Esophagus squamous epithelium (tissue), 5 donors: ENCODE measurements at regions not wholly inside any gene's neighbourhood (a gene's known extent, or its start where the extent isn't known, plus 50 kb on each side); places are given as distances from the start of the nearest gene placed in this dataset.

Source experiments
- DNase-seq: peaks from one replicate; lab custom pipeline; 2025; lab: John Stamatoyannopoulos, UW
- H3K27ac ChIP-seq, 4 donors: fragments of 200-600 bp; sonication (generic); one replicate each; pipeline ENCODE4 v1.5.1; 2016 to 2019; ENCODE audit warnings: mild to moderate bottlenecking in 1 of 4
- H3K27me3 ChIP-seq, 4 donors: fragments of 200-600 bp; sonication (generic); 1 replicate in 3 of 4; 2 replicates in 1 of 4; pipeline versions ENCODE4 v1.5.1 to v1.6.0; 2017 to 2021; ENCODE audit warnings: antibody characterized with exemption in 1 of 4
- H3K36me3 ChIP-seq, 3 donors: fragments of 200-600 bp; sonication (generic); one replicate each; pipeline ENCODE4 v1.5.1; 2016 to 2019
- H3K4me1 ChIP-seq, 3 donors: fragments of 200-600 bp; sonication (generic); one replicate each; pipeline ENCODE4 v1.5.1; 2017 to 2019
- H3K4me3 ChIP-seq, 4 donors: fragments of 200-600 bp; sonication (generic); 1 replicate in 3 of 4; 2 replicates in 1 of 4; pipeline ENCODE4 v1.5.1; 2016 to 2019; ENCODE audit warnings: mild to moderate bottlenecking in 2 of 4, moderate library complexity in 1 of 4
- H3K9me3 ChIP-seq, 3 donors: fragments of 200-600 bp; sonication (generic); one replicate each; pipeline ENCODE4 v1.5.1; 2016 to 2019
- CTCF ChIP-seq, 6 experiments: fragments of 450-650 bp in 4 of 6; fragments of 200-600 bp in 2 of 6; sonication (generic) in 2 of 6; IDR thresholded peaks; one replicate each; pipeline ENCODE4 v1.5.1; 2016 to 2019; ENCODE audit warnings: antibody characterized with exemption in 6 of 6, mild to moderate bottlenecking in 4 of 6, moderate library complexity in 4 of 6
- POLR2A ChIP-seq, 4 donors: fragments of 450-650 bp; IDR thresholded peaks; one replicate each; pipeline ENCODE4 v1.6.1; 2017; ENCODE audit warnings: antibody characterized with exemption in 4 of 4, mild to moderate bottlenecking in 4 of 4, moderate library complexity in 3 of 4
- WGBS, 2 donors: methylation state at CpG; one replicate each; pipeline ENCODE4 v1.1.5; 2018; 5-methylcytosine and 5-hydroxymethylcytosine counted together
- intact Hi-C: fragments of 100-400 bp; cut with DNase I; formaldehyde crosslinking; loops from one replicate; pipeline ENCODE4 v1.15.0; 2022
- donor health status: DM: yes; HTN: yes; CAD: no.

GRCh38 chr4:31979988-31980387 is 1259.8 kb downstream of the PCDH7 start:
- no peak overlapping the region for H3K4me3 ChIP-seq
- 68 to 84% methylated on average over 2 of the region's 2 CpGs for WGBS, 2 donors
- DNase-seq, result no peak
- H3K27ac ChIP-seq, result no peak overlapping the region
- H3K4me1 ChIP-seq, result peaks cover 0 to 17% (median 0%) of the 10 kb centered on the region in 3 donors
- intact Hi-C loops, result no loop called here
- H3K36me3 ChIP-seq, result no peaks in the 10 kb centered on the region
- no peaks in the 10 kb centered on the region for H3K27me3 ChIP-seq
- no peaks in the 10 kb centered on the region for H3K9me3 ChIP-seq
- TF ChIP-seq POLR2A (IDR thresholded peaks at IDR 0.05) (no peak), CTCF (IDR thresholded peaks at IDR 0.05) (no peak)

GRCh38 chr4:31983246-31983645 is 1263.1 kb downstream of the PCDH7 start:
- no peak for DNase-seq
- intact Hi-C loops, result no loop called here
- Histone ChIP-seq H3K36me3 (no peaks in the 10 kb centered on the region), H3K27ac (peak overlapping the region in 2 of 4 donors; percentile 37 to 48), H3K4me1 (peaks cover 0 to 17% (median 0%) of the 10 kb centered on the region in 3 donors), H3K9me3 (no peaks in the 10 kb centered on the region), H3K27me3 (no peaks in the 10 kb centered on the region), H3K4me3 (no peak overlapping the region)
- WGBS, 2 donors, result 45 to 60% methylated on average over 1 of the region's 1 CpG
- TF ChIP-seq POLR2A (IDR thresholded peaks at IDR 0.05), result no peak
- no peak for TF ChIP-seq CTCF (IDR thresholded peaks at IDR 0.05)

GRCh38 chr4:31983677-31984076 is 1263.5 kb downstream of the PCDH7 start:
- intact Hi-C loops, result no loop called here
- no peak for DNase-seq
- Histone ChIP-seq H3K36me3 (no peaks in the 10 kb centered on the region), H3K4me1 (peaks cover 0 to 17% (median 0%) of the 10 kb centered on the region in 3 donors), H3K27me3 (no peaks in the 10 kb centered on the region), H3K4me3 (no peak overlapping the region), H3K27ac (peak overlapping the region in 2 of 4 donors; percentile 37 to 48), H3K9me3 (no peaks in the 10 kb centered on the region)
- no peak for TF ChIP-seq CTCF (IDR thresholded peaks at IDR 0.05)
- no peak for TF ChIP-seq POLR2A (IDR thresholded peaks at IDR 0.05)

GRCh38 chr4:31984872-31985271 is 1264.7 kb downstream of the PCDH7 start:
- intact Hi-C loops, result no loop called here
- TF ChIP-seq POLR2A (IDR thresholded peaks at IDR 0.05) (no peak), CTCF (IDR thresholded peaks at IDR 0.05) (no peak)
- Histone ChIP-seq H3K27ac (no peak overlapping the region), H3K4me1 (peaks cover 0 to 17% (median 0%) of the 10 kb centered on the region in 3 donors), H3K27me3 (no peaks in the 10 kb centered on the region), H3K36me3 (no peaks in the 10 kb centered on the region), H3K4me3 (no peak overlapping the region), H3K9me3 (no peaks in the 10 kb centered on the region)
- WGBS, 2 donors, result 56 to 69% methylated on average over 2 of the region's 2 CpGs
- DNase-seq, result no peak

- no peak overlapping the region for H3K27ac ChIP-seq
- H3K4me3 ChIP-seq, result peak overlapping the region in 1 of 4 donors; percentile 23
- no peaks in the 10 kb centered on the region for H3K4me1 ChIP-seq
- DNase-seq, result no peak
- TF ChIP-seq POLR2A (IDR thresholded peaks at IDR 0.05) (no peak), CTCF (IDR thresholded peaks at IDR 0.05) (no peak)
- 94 to 97% methylated on average over 7 to 26 of the region's 55 CpGs for WGBS, 2 donors
- H3K27me3 ChIP-seq, result no peaks in the 10 kb centered on the region
- no peaks in the 10 kb centered on the region for H3K9me3 ChIP-seq
- intact Hi-C loops, result no loop called here
- no peaks in the 10 kb centered on the region for H3K36me3 ChIP-seq
Measured at GRCh38 chr4:31995943-31996901, 1276.1 kb downstream of the PCDH7 start.
